ENCODE measurements at regions not wholly inside any gene's neighbourhood (a gene's known extent, or its start where the extent isn't known, plus 50 kb on each side); places are given as distances from the start of the nearest gene placed in this dataset.

- TF ChIP-seq GATA3 (IDR thresholded peaks at IDR 0.05; ENCODE audit: low read depth, low read length) (no peak), GATA2 (IDR thresholded peaks at IDR 0.05; ENCODE audit: low read depth, low read length) (peak; percentile 63; the same call in 1 of the 2 replicates)
Measured at GRCh38 chr16:79792664-79793351, 192.3 kb upstream of the MAF start.

- TF ChIP-seq GATA2 (IDR thresholded peaks at IDR 0.05; ENCODE audit: low read depth, low read length) (no peak), GATA3 (IDR thresholded peaks at IDR 0.05; ENCODE audit: low read depth, low read length) (no peak)
Measured at GRCh38 chr16:79792076-79792475, 191.5 kb upstream of the MAF start.

DNA sequence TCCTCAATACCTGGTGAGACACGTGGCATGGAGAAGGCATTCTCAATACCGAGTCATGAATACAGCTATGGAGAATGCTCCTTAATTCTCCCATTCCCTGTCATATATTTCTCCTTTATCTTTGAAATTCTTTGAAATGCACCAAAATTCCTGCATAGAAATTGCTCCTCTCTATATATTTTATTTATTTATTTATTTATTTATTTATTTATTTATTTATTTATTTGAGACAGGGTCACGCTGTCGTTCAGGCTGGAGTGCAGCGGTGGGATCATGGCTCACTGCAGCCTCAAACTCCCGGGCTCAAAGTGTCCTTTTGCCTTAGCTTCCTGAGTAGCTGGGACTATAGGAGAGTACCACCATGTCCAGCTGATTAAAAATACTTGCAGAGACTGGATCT is 190.3 kb upstream of the MAF start:
- TF ChIP-seq GATA2 (IDR thresholded peaks at IDR 0.05; ENCODE audit: low read depth, low read length) (no peak), GATA3 (IDR thresholded peaks at IDR 0.05; ENCODE audit: low read depth, low read length) (no peak)

GRCh38 chr16:79788949-79789348 is 188.4 kb upstream of the MAF start:
- TF ChIP-seq GATA2 (IDR thresholded peaks at IDR 0.05; ENCODE audit: low read depth, low read length) (no peak), GATA3 (IDR thresholded peaks at IDR 0.05; ENCODE audit: low read depth, low read length) (no peak)

- TF ChIP-seq GATA3 (IDR thresholded peaks at IDR 0.05; ENCODE audit: low read depth, low read length), result no peak
- TF ChIP-seq GATA2 (IDR thresholded peaks at IDR 0.05; ENCODE audit: low read depth, low read length), result no peak
Measured at GRCh38 chr16:79786389-79786788, 185.9 kb upstream of the MAF start.

DNA sequence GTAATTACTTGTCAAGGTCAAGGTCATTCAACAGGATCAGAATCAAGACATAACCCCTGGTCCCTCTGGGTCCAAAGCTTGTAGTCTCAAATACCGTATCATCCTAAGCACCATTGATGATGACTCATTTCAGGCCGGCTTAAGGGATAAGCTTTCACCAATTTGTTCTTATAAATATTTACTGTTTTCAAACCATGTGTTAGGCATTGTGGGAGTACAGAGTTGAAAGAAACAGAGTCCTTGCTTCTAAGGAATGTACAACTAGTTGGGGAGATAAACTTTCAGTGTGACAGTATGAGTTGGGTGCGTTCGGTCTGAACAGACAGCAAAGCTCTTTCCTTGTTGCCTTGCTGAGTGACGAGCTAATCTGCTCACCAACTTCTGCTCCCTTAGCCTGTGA is 183.5 kb upstream of the MAF start:
- TF ChIP-seq GATA2 (IDR thresholded peaks at IDR 0.05; ENCODE audit: low read depth, low read length), result no peak
- TF ChIP-seq GATA3 (IDR thresholded peaks at IDR 0.05; ENCODE audit: low read depth, low read length), result no peak

DNA sequence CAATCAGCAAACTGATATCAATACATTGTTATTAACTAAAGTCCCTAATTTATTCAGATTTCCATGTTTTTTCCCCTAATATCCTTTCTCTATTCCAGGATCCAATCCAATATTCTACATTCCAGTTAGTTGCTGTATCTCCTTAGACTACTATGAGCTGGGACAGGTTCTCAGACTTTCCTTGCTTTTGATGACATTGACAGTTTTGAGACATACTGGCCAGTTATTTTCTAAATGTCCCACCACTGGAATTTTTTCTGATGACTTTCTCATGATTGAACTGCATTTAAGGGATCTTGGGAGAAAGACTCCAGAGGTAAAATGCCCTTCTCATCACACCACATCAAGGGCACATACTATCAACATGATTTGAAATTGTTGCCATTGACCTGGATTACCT is 177.1 kb upstream of the MAF start:
- TF ChIP-seq GATA2 (IDR thresholded peaks at IDR 0.05; ENCODE audit: low read depth, low read length) (no peak), GATA3 (IDR thresholded peaks at IDR 0.05; ENCODE audit: low read depth, low read length) (no peak)

DNA sequence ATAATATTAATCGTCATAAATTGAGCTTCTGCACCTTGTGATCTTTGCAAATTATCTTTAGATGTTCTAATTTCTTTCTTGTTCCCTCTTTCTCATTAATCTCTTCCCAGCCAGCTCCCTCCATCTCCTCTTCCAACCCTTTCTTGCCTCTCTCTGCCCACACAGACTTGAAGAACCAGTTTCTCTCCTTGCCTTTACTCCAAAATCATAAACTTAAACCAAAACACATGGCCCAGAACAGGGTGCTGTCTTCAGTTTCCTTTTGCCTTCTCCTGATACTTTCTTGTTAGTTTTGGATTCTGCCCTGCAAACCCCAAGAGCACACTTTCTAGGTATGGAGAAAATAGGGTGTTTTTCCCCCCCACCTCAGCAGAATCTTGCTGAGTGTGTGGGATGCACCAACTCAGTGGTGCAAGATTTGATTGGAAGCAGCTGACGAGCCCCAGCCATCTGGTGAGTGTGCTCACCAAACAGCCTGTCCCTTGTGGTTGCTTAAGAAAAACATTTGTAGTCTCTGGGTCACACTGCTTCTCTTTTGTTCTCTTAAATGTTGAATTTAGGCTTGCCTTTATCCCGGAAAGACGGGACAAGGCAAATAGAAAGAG is 175.8 kb upstream of the MAF start:
- TF ChIP-seq GATA2 (IDR thresholded peaks at IDR 0.05; ENCODE audit: low read depth, low read length), result no peak
- TF ChIP-seq GATA3 (IDR thresholded peaks at IDR 0.05; ENCODE audit: low read depth, low read length), result no peak

DNA sequence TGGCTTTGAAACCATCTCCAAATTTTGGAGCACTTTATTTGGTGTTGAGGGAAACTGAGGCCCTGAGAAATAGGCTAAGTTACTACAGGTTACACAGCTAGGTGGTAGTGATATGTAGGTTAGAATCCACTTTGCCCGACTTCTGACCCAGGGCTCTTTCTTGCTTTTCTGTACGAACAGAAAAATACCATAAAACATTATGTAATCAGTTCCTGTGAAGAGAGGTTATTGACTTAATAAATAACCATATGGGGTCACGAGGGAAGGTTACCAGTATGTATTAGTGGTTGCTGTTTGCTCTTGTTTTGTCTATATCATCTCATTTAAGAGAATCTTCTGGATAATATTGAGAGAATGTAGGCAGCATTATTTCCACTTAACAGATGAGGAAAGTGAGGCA is 172.2 kb upstream of the MAF start:
- TF ChIP-seq GATA3 (IDR thresholded peaks at IDR 0.05; ENCODE audit: low read depth, low read length), result no peak
- TF ChIP-seq GATA2 (IDR thresholded peaks at IDR 0.05; ENCODE audit: low read depth, low read length), result no peak

- no peak for TF ChIP-seq GATA2 (IDR thresholded peaks at IDR 0.05; ENCODE audit: low read depth, low read length)
Measured at GRCh38 chr16:79772048-79772447, 171.5 kb upstream of the MAF start.

DNA sequence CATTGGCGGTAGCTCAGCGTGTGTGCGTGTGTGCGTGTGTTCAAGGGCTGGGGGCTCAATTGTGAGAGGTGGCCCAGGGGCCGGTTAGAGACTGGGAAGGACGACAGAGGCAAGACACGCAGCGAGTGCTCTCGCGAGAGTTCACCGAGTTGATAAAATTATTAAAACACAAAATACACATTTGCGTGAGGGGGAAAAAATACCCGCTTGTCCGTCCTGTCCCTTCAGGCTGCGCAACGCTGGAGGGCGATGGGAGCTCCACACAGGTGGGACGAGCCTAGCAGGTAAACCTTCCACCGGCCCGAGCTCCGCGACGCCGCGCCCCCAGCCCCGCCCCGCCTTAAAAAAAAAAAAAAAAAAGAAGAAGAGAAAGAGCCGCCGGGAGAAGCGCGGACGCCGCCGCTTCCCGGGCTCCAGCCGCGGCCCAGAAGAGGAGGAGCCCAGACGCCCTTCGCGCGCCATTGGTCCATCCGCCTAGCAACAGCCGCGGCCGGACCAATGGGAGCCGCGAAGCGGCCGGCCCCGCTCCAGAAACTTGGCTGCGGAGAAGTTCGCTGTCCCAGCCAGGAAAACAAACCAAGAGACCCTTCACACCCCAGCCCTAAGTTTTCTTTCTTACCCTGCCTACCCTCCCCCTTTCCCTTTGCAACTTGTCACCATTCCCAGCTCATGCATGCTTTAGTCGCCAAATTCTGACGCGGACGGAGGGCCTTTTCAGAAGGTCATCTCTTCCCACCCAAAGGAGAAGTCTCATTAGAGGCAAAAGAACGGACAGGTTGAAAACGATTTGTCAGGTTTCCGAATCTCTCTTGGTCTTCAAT is 169.9 kb upstream of the MAF start:
- TF ChIP-seq GATA2 (IDR thresholded peaks at IDR 0.05; ENCODE audit: low read depth, low read length) (no peak), GATA3 (IDR thresholded peaks at IDR 0.05; ENCODE audit: low read depth, low read length) (no peak)

- TF ChIP-seq GATA3 (IDR thresholded peaks at IDR 0.05; ENCODE audit: low read depth, low read length), result no peak
- TF ChIP-seq GATA2 (IDR thresholded peaks at IDR 0.05; ENCODE audit: low read depth, low read length), result no peak
Measured at GRCh38 chr16:79769928-79770243, 169.3 kb upstream of the MAF start.

GRCh38 chr16:79769270-79769927 is 168.9 kb upstream of the MAF start:
- TF ChIP-seq GATA3 (IDR thresholded peaks at IDR 0.05; ENCODE audit: low read depth, low read length), result no peak
- TF ChIP-seq GATA2 (IDR thresholded peaks at IDR 0.05; ENCODE audit: low read depth, low read length), result no peak

- TF ChIP-seq GATA3 (IDR thresholded peaks at IDR 0.05; ENCODE audit: low read depth, low read length) (no peak), GATA2 (IDR thresholded peaks at IDR 0.05; ENCODE audit: low read depth, low read length) (no peak)
Measured at GRCh38 chr16:79768276-79768970, 167.9 kb upstream of the MAF start.
